Breast epithelium (tissue), 3 donors: ENCODE measurements at regions not wholly inside any gene's neighbourhood (a gene's known extent, or its start where the extent isn't known, plus 50 kb on each side); places are given as distances from the start of the nearest gene placed in this dataset.

Experiments used
- POLR2A ChIP-seq: fragments of 450-650 bp; IDR thresholded peaks from one replicate; pipeline ENCODE4 v1.6.1; 2016; ENCODE audit warnings: antibody characterized with exemption, mild to moderate bottlenecking, moderate library complexity
- POLR2AphosphoS5 ChIP-seq, 3 donors: sonication (generic); formaldehyde crosslinking; IDR thresholded peaks; one replicate each; pipeline ENCODE4 v1.6.1; 2017; ENCODE audit warnings: antibody characterized with exemption in 3 of 3
- TF ChIP-seq, protein P1 (sequence below), 3 donors: fragments of 450-650 bp; IDR thresholded peaks; one replicate each; pipeline ENCODE4 v1.5.1; 2016 to 2017; ENCODE audit warnings: antibody characterized with exemption in 3 of 3, mild to moderate bottlenecking in 3 of 3, moderate library complexity in 3 of 3

DNA sequence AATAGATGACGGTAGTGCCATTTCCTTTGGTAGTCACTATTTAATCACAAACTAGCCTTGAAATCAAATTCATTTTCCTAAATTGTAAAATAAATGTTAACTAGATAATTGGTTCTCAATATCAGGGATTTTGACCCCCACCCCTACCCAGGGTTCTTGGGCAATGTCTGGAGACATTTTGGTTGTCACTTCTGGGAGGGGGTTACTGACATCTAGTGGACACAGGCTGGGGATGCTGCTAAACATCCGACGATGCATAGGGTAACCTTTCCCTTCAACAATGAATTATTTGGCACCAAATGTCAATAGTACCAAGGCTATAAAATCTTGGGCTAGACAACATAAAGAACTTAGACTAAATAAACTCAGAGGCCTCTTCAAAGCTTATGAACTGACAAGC lies 285.8 kb upstream of the TRPC5 start:
- TF ChIP-seq, protein P1, sequence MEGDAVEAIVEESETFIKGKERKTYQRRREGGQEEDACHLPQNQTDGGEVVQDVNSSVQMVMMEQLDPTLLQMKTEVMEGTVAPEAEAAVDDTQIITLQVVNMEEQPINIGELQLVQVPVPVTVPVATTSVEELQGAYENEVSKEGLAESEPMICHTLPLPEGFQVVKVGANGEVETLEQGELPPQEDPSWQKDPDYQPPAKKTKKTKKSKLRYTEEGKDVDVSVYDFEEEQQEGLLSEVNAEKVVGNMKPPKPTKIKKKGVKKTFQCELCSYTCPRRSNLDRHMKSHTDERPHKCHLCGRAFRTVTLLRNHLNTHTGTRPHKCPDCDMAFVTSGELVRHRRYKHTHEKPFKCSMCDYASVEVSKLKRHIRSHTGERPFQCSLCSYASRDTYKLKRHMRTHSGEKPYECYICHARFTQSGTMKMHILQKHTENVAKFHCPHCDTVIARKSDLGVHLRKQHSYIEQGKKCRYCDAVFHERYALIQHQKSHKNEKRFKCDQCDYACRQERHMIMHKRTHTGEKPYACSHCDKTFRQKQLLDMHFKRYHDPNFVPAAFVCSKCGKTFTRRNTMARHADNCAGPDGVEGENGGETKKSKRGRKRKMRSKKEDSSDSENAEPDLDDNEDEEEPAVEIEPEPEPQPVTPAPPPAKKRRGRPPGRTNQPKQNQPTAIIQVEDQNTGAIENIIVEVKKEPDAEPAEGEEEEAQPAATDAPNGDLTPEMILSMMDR (IDR thresholded peaks at IDR 0.05), result no peak
- no peak for TF ChIP-seq POLR2AphosphoS5 (IDR thresholded peaks at IDR 0.05)
- TF ChIP-seq POLR2A, result no peak
